ENCODE measurements at regions not wholly inside any gene's neighbourhood (a gene's known extent, or its start where the extent isn't known, plus 50 kb on each side); places are given as distances from the start of the nearest gene placed in this dataset.

GRCh38 chr1:81703391-81703755 is 97.4 kb upstream of the ADGRL2 start:
- TF ChIP-seq CREB1 (IDR thresholded peaks at IDR 0.05; ENCODE audit: low read depth), result no peak
- no peak for TF ChIP-seq USF1 (IDR thresholded peaks at IDR 0.05)
- no peak for TF ChIP-seq RAD21 (IDR thresholded peaks at IDR 0.05; ENCODE audit: low read depth)
- no peak for TF ChIP-seq TCF12 (IDR thresholded peaks at IDR 0.05; ENCODE audit: low read depth)
- no peak for TF ChIP-seq FOXM1 (IDR thresholded peaks at IDR 0.05; ENCODE audit: borderline replicate concordance, low read depth)
- no peak for TF ChIP-seq EGR1 (IDR thresholded peaks at IDR 0.05)
- no peak for TF ChIP-seq YY1 (IDR thresholded peaks at IDR 0.05; ENCODE audit: low read depth)
- TF ChIP-seq NFIC (IDR thresholded peaks at IDR 0.05), result no peak
- TF ChIP-seq EP300 (IDR thresholded peaks at IDR 0.05; ENCODE audit: borderline replicate concordance), result no peak
- no peak for TF ChIP-seq ZBTB7A (IDR thresholded peaks at IDR 0.05; ENCODE audit: low read depth)
- TF ChIP-seq TEAD4 (IDR thresholded peaks at IDR 0.05), result no peak
- no peak for TF ChIP-seq REST (IDR thresholded peaks at IDR 0.05; ENCODE audit: low read depth)
- no peak for TF ChIP-seq TAF1 (IDR thresholded peaks at IDR 0.05; ENCODE audit: low read depth)
- no peak for TF ChIP-seq MAX (IDR thresholded peaks at IDR 0.05)
- TF ChIP-seq CEBPB (IDR thresholded peaks at IDR 0.05), result no peak

GRCh38 chr1:81702903-81703302 is 97.8 kb upstream of the ADGRL2 start:
- TF ChIP-seq EP300 (IDR thresholded peaks at IDR 0.05; ENCODE audit: borderline replicate concordance) (0 out of 2 replicates have a peak, but pooled peaks have one; percentile 25), TCF12 (IDR thresholded peaks at IDR 0.05; ENCODE audit: low read depth) (no peak), TEAD4 (IDR thresholded peaks at IDR 0.05) (peak; percentile 36; the same call in 1 of the 2 replicates)

DNA sequence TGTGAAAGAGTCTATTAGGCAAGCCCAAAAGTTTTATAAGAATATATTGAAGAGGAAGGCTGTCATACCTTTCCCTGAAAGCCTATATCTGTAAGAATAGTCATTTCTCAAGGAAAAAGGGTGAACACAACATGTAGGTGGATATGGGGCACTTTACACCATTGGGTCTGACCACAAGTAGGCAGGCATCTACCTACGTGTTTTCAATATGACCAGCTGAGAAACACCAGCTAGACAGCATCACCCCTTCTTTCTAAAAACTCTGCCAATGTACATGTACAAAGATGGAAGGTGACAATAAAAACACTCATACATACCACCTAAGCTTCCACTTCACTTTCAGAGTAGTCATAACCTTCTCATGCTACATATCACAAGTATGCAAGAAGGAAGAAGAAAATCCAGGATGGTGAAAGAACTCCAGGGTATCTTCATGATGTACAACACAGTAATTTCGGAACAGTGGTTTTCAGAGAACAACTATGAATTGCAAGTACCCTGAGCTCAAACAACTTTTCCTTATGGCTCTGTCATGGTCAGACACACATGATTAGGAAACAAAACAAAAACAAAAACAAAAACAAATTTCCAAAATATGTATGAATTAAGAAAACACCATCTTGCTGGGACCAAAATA is 98.5 kb upstream of the ADGRL2 start:
- TF ChIP-seq FOXM1 (IDR thresholded peaks at IDR 0.05; ENCODE audit: borderline replicate concordance, low read depth), result no peak
- no peak for TF ChIP-seq TAF1 (IDR thresholded peaks at IDR 0.05; ENCODE audit: low read depth)
- no peak for TF ChIP-seq YY1 (IDR thresholded peaks at IDR 0.05; ENCODE audit: low read depth)
- no peak for TF ChIP-seq CREB1 (IDR thresholded peaks at IDR 0.05; ENCODE audit: low read depth)
- no peak for TF ChIP-seq USF1 (IDR thresholded peaks at IDR 0.05)
- TF ChIP-seq NFIC (IDR thresholded peaks at IDR 0.05), result no peak
- TF ChIP-seq TCF12 (IDR thresholded peaks at IDR 0.05; ENCODE audit: low read depth), result no peak
- no peak for TF ChIP-seq MAX (IDR thresholded peaks at IDR 0.05)
- no peak for TF ChIP-seq CEBPB (IDR thresholded peaks at IDR 0.05)
- TF ChIP-seq EP300 (IDR thresholded peaks at IDR 0.05; ENCODE audit: borderline replicate concordance), result no peak
- TF ChIP-seq TEAD4 (IDR thresholded peaks at IDR 0.05), result no peak
- TF ChIP-seq EGR1 (IDR thresholded peaks at IDR 0.05), result no peak

DNA sequence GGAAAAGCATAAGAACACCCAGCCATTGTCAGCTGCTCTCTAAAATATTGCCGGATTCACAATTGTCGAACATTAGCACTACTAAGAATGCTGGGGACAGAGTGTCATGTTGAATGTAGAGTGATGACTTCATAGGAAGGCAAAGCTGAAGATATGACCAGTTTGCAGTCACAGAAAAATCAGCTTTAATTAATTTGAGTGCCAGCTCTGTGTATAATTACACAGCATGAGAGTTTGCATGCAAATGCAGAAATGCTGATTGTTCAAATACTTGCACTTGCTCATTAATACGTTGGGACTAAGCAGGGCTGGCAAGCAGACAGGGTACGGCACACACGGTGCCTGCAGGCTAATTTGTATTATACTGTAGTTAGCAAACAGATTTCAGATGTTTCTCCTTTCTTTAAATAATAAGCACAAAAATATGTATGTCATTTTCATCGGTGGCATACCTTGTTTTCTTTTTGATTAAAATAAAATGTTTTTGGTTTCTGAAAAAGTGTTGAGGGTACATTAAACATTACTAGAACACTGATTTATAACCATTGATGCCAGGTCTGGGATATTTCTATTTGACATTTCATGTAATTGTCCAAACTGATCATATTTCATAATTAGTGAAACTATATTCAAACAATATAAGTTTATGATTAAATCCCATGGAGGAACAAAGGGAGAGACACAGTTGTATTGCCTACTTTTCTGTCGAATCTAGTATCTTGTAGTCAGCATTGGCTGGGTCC is 99.8 kb upstream of the ADGRL2 start:
- no peak for TF ChIP-seq TCF12 (IDR thresholded peaks at IDR 0.05; ENCODE audit: low read depth)
- TF ChIP-seq ZBTB7A (IDR thresholded peaks at IDR 0.05; ENCODE audit: low read depth), result no peak

- TF ChIP-seq CEBPB (IDR thresholded peaks at IDR 0.05) (no peak; the same call in 1 of the 2 replicates), MAX (IDR thresholded peaks at IDR 0.05) (peak; percentile 65; the same call in 1 of the 2 replicates), TCF12 (IDR thresholded peaks at IDR 0.05; ENCODE audit: low read depth) (peak; percentile 91), USF1 (IDR thresholded peaks at IDR 0.05) (0 out of 2 replicates have a peak, but pooled peaks have one; percentile 18), EP300 (IDR thresholded peaks at IDR 0.05; ENCODE audit: borderline replicate concordance) (peak; percentile 91), REST (IDR thresholded peaks at IDR 0.05; ENCODE audit: low read depth) (no peak), YY1 (IDR thresholded peaks at IDR 0.05; ENCODE audit: low read depth) (0 out of 2 replicates have a peak, but pooled peaks have one; percentile 47), CREB1 (IDR thresholded peaks at IDR 0.05; ENCODE audit: low read depth) (no peak; the same call in 1 of the 2 replicates), ZBTB7A (IDR thresholded peaks at IDR 0.05; ENCODE audit: low read depth) (no peak), NFIC (IDR thresholded peaks at IDR 0.05) (peak; percentile 67; the same call in 1 of the 2 replicates), TAF1 (IDR thresholded peaks at IDR 0.05; ENCODE audit: low read depth) (no peak), FOXM1 (IDR thresholded peaks at IDR 0.05; ENCODE audit: borderline replicate concordance, low read depth) (peak; percentile 83), RAD21 (IDR thresholded peaks at IDR 0.05; ENCODE audit: low read depth) (no peak), EGR1 (IDR thresholded peaks at IDR 0.05) (peak; percentile 29; the same call in 1 of the 2 replicates), TEAD4 (IDR thresholded peaks at IDR 0.05) (peak; percentile 82)
Measured at GRCh38 chr1:81699234-81699633, 101.5 kb upstream of the ADGRL2 start.
